Esophagus muscularis mucosa (tissue), 3 donors: ENCODE measurements at regions not wholly inside any gene's neighbourhood (a gene's known extent, or its start where the extent isn't known, plus 50 kb on each side); places are given as distances from the start of the nearest gene placed in this dataset.

ENCODE experiments used
- POLR2A ChIP-seq: fragments of 450-650 bp; IDR thresholded peaks from one replicate; pipeline ENCODE4 v1.6.1; 2017; ENCODE audit warnings: antibody characterized with exemption, moderate library complexity, mild to moderate bottlenecking, low read depth
- TF ChIP-seq, protein P1 (sequence below), 3 experiments: fragments of 200-600 bp in 2 of 3; fragments of 450-650 bp in 1 of 3; sonication (generic) in 2 of 3; IDR thresholded peaks; one replicate each; pipeline ENCODE4 v1.5.1; 2017 to 2019; ENCODE audit warnings: antibody characterized with exemption in 3 of 3, mild to moderate bottlenecking in 2 of 3, moderate library complexity in 1 of 3

DNA sequence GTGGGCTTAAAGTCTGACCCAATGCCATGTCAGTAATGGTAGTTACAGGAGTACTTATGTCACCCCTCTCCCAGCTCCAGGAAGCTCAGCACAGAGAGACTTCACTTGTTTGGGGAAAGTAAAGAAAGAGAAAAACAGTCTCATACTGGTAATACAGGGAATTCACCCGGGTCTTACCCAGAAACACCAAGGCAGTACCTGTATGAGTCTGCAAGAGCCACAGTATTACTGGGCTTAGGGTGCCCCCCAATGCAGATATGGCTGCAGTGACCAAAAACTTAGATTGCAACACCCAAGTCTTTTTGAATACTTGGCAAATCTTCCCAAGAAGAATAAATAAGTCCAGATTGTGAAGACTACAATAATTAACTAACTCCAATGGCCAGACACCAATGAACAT, 622.1 kb downstream of the IGSF11 start:
- TF ChIP-seq, protein P1, sequence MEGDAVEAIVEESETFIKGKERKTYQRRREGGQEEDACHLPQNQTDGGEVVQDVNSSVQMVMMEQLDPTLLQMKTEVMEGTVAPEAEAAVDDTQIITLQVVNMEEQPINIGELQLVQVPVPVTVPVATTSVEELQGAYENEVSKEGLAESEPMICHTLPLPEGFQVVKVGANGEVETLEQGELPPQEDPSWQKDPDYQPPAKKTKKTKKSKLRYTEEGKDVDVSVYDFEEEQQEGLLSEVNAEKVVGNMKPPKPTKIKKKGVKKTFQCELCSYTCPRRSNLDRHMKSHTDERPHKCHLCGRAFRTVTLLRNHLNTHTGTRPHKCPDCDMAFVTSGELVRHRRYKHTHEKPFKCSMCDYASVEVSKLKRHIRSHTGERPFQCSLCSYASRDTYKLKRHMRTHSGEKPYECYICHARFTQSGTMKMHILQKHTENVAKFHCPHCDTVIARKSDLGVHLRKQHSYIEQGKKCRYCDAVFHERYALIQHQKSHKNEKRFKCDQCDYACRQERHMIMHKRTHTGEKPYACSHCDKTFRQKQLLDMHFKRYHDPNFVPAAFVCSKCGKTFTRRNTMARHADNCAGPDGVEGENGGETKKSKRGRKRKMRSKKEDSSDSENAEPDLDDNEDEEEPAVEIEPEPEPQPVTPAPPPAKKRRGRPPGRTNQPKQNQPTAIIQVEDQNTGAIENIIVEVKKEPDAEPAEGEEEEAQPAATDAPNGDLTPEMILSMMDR (IDR thresholded peaks at IDR 0.05): no peak
- TF ChIP-seq POLR2A: no peak
